Body of pancreas (tissue), 4 donors: ENCODE measurements at regions not wholly inside any gene's neighbourhood (a gene's known extent, or its start where the extent isn't known, plus 50 kb on each side); places are given as distances from the start of the nearest gene placed in this dataset.

ENCODE experiments used
- POLR2A ChIP-seq, 3 donors: fragments of 450-650 bp; IDR thresholded peaks; one replicate each; pipeline ENCODE4 v1.6.1; 2016; ENCODE audit warnings: antibody characterized with exemption in 3 of 3, mild to moderate bottlenecking in 2 of 3
- TF ChIP-seq, protein P1 (sequence below), 7 experiments: fragments of 450-650 bp in 4 of 7; fragments of 200-600 bp in 3 of 7; sonication (generic) in 3 of 7; IDR thresholded peaks; one replicate each; pipeline ENCODE4 v1.5.1; 2016 to 2019; ENCODE audit warnings: antibody characterized with exemption in 7 of 7

DNA sequence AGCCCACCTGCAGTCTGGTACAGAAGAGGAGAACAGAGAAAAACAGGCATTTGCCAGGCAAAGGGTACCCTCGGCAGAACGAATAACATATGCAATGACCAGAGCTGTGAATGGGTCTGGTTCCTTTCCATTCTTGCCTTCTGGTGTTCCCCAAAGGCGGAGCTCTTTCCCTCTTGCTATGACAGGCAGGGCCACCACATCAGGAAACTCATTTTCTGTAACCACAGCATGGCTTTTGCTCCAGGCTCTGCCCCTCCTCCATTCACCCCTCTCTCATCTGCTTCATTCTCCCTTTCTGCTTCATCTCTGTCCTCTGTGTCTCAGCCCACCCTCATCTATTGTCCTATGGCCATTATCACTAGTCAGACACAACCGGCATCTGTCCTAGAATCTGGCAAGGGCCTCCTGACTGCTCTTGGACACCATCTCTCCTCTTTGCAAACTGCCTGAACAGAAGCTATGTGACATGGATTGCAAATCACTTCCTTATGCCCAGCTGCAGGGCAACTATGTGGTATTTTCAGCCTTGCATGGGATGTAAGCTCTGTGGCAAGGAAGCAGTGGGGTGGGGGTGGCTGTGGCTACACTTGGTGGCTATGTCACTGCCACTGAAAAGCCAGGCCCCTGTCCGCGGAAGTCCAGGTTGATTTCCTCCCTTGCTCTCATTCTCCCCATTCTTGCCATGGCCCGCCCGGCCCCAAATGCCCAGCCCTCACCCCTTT, 78.8 kb upstream of the ABCD3 start:
- TF ChIP-seq POLR2A (IDR thresholded peaks at IDR 0.05) = no peak
- TF ChIP-seq, protein P1, sequence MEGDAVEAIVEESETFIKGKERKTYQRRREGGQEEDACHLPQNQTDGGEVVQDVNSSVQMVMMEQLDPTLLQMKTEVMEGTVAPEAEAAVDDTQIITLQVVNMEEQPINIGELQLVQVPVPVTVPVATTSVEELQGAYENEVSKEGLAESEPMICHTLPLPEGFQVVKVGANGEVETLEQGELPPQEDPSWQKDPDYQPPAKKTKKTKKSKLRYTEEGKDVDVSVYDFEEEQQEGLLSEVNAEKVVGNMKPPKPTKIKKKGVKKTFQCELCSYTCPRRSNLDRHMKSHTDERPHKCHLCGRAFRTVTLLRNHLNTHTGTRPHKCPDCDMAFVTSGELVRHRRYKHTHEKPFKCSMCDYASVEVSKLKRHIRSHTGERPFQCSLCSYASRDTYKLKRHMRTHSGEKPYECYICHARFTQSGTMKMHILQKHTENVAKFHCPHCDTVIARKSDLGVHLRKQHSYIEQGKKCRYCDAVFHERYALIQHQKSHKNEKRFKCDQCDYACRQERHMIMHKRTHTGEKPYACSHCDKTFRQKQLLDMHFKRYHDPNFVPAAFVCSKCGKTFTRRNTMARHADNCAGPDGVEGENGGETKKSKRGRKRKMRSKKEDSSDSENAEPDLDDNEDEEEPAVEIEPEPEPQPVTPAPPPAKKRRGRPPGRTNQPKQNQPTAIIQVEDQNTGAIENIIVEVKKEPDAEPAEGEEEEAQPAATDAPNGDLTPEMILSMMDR (IDR thresholded peaks at IDR 0.05) = no peak
